Islet of Langerhans (tissue), 1 donor: ENCODE measurements at regions not wholly inside any gene's neighbourhood (a gene's known extent, or its start where the extent isn't known, plus 50 kb on each side); places are given as distances from the start of the nearest gene placed in this dataset.
A peak's percentile ranks its signal among the peaks of the same experiment; 100 is the strongest.

Experiments used
- FAIRE-seq: peaks from one replicate; lab custom pipeline; 2011; peaks lifted over from hg19 to GRCh38; lab: Jason Lieb, UNC

- no peak for FAIRE-seq
Observed at GRCh38 chr3:190722181-190722905, 140.2 kb downstream of the GMNC start.

GRCh38 chr3:190721330-190721729, 141.2 kb downstream of the GMNC start:
- no peak for FAIRE-seq

- FAIRE-seq = peak; percentile 82
Observed at GRCh38 chr3:190718671-190719070, 143.8 kb downstream of the GMNC start.

GRCh38 chr3:190718097-190718496, 144.4 kb downstream of the GMNC start:
- no peak for FAIRE-seq

- no peak for FAIRE-seq
Observed at GRCh38 chr3:190716961-190717360, 145.5 kb downstream of the GMNC start.

GRCh38 chr3:190716211-190716610, 146.3 kb downstream of the GMNC start:
- no peak for FAIRE-seq

GRCh38 chr3:190710723-190711122, 151.8 kb downstream of the GMNC start:
- FAIRE-seq = no peak

- FAIRE-seq = no peak
Observed at GRCh38 chr3:190709351-190709773, 153.1 kb downstream of the GMNC start.
